ENCODE measurements at regions not wholly inside any gene's neighbourhood (a gene's known extent, or its start where the extent isn't known, plus 50 kb on each side); places are given as distances from the start of the nearest gene placed in this dataset.

- WGBS, 2 experiments (ENCODE audit: extremely low coverage in 2 of 2, insufficient read length in 1 of 2), result no CpG with 5 or more reads among the region's 1 CpG
Observed at GRCh38 chr11:97136067-97136466, 746.3 kb downstream of the JRKL start.

More at GRCh38 chr11:97136067-97136466, 746.3 kb downstream of the JRKL start:
- no peak overlapping the region for H2BK20ac ChIP-seq (ENCODE audit: low read depth, low read length)
- no peak for TF ChIP-seq USF2 (IDR thresholded peaks at IDR 0.05; ENCODE audit: low read depth, low read length)
- no peak for TF ChIP-seq NFE2L2 (IDR thresholded peaks at IDR 0.05; ENCODE audit: low read depth, low read length)
- no peak for TF ChIP-seq RFX5 (IDR thresholded peaks at IDR 0.05; ENCODE audit: low read depth, low read length)
- dilution Hi-C loops (cut with HindIII; ENCODE audit: low sequenced_read_pairs, unreplicated experiment), result no loop called here
- H4K5ac ChIP-seq (ENCODE audit: low read depth, low read length), result no peak overlapping the region
- H2AK9ac ChIP-seq (replicated peaks; ENCODE audit: low read depth, low read length, poor library complexity), result no peak overlapping the region
- intact Hi-C loops (cut with micrococcal nuclease), result no loop called here
- H3K14ac ChIP-seq (replicated peaks; ENCODE audit: low read depth, low read length), result no peak overlapping the region
- H3K4me3 ChIP-seq (ENCODE audit: insufficient read depth, low read depth, low read length), result no peak overlapping the region
- no peak for DNase-seq
- no TSS peak for BruUV-seq (replicated peaks)
- H3K9ac ChIP-seq (ENCODE audit: low read depth, low read length), result no peak overlapping the region
- in situ Hi-C loops (cut with MboI; ENCODE audit: low sequenced_read_pairs), result no loop called here
- H3K27ac ChIP-seq (ENCODE audit: insufficient read depth, low read length), result no peak overlapping the region
- H2BK15ac ChIP-seq (ENCODE audit: low read depth, low read length), result no peak overlapping the region
- no peaks in the 10 kb centered on the region for H4K20me1 ChIP-seq (ENCODE audit: insufficient read depth, low read length)
- peaks cover 7% of the 10 kb centered on the region for H3K9me3 ChIP-seq (ENCODE audit: control insufficient read depth, insufficient read depth, low read length)
- H3K4me1 ChIP-seq (ENCODE audit: control insufficient read depth, insufficient read depth, low read length), result no peaks in the 10 kb centered on the region
- H2AFZ ChIP-seq (replicated peaks; ENCODE audit: low read length, poor library complexity), result no peak overlapping the region
- no peaks in the 10 kb centered on the region for H3K36me3 ChIP-seq (ENCODE audit: control insufficient read depth, insufficient read depth, low read length)
- no peak overlapping the region for H2BK5ac ChIP-seq (ENCODE audit: low read depth, low read length, poor library complexity, severe bottlenecking)
- ATAC-seq (ENCODE audit: low read depth), result no peak
- H2BK120ac ChIP-seq (ENCODE audit: low read depth, low read length), result no peak overlapping the region
- no peak overlapping the region for H4K91ac ChIP-seq (ENCODE audit: insufficient read depth, low read depth, low read length)
- no peaks in the 10 kb centered on the region for H3K27me3 ChIP-seq (ENCODE audit: control insufficient read depth, insufficient read depth, low read length)
- H3K4ac ChIP-seq (ENCODE audit: low read depth, low read length), result no peak overlapping the region
- H3K56ac ChIP-seq (ENCODE audit: extremely low read depth, insufficient read depth, low read length), result no peak overlapping the region
- no peak overlapping the region for H2AK5ac ChIP-seq (ENCODE audit: low read depth, low read length)
- H3K23ac ChIP-seq (ENCODE audit: low read depth, low read length), result no peak overlapping the region
- ChIA-PET CTCF (no interaction called here), POLR2A (ENCODE audit: unreplicated experiment) (no interaction called here)
- no peaks in the 10 kb centered on the region for H3K79me1 ChIP-seq (ENCODE audit: low read depth in 1 of 2, low read length in 2 of 2)
- H3K4me2 ChIP-seq (ENCODE audit: low read depth, low read length), result no peak overlapping the region
- no peak overlapping the region for H4K8ac ChIP-seq (ENCODE audit: low read depth in 2 of 2, low read length in 2 of 2)
- H3K9me1 ChIP-seq (ENCODE audit: insufficient read depth, low read length), result no peaks in the 10 kb centered on the region
- no peak overlapping the region for H3K18ac ChIP-seq (ENCODE audit: low read depth, low read length)

Data from IMR-90 (cell line).